ACHN (cell line): ENCODE measurements at regions not wholly inside any gene's neighbourhood (a gene's known extent, or its start where the extent isn't known, plus 50 kb on each side); places are given as distances from the start of the nearest gene placed in this dataset.
A peak's percentile ranks its signal among the peaks of the same experiment; 100 is the strongest.

Experiments
- DNase-seq: peaks from one replicate; pipeline ENCODE4 v3.0.0-alpha.2; 2015
- in situ Hi-C: cut with HindIII; loops from 2 replicates; pipeline ENCODE4 v1.10.0; 2017; ENCODE audit warnings: low sequenced_read_pairs, low pct_ligation_motif_present, low pct_unique_long_range_greater_than_20kb

DNA sequence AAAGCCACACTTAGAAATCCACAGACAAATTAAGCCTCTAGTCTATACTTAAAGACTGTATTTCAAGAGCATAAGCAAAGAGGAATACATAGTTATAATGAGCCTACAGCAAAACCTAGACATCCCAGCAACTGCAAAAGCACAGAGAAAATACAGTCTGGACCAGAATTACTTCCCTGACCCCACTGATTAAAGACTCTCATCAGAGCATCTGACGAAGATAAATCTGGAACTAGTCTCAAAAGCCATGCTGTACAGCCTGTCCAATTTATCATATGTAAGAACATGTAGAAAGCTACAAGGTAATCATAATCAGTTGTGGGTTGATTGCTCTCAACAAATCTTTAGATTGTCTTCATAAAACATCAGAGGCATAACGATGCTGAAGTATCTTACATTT lies 285.1 kb upstream of the CAND1 start:
- in situ Hi-C loops: no loop called here
- no peak for DNase-seq

DNA sequence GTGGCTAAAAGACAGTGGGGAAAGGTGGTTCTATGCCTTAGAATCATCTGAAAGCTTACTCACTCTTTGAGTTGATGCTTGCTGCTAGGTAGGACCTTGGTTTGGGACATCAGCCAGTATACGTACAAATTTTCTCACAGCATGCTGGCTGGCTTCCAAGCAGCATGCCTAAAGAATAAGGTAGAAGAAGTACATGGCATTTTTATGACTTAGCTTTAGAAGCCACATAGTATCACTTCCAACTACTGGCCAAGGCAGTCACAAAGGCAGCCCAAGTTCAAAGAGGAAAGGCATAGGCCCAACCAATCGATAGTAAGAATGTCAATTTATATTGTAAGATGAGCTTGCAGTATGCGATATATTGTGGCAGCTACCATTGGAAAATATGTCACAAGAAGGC lies 284.2 kb upstream of the CAND1 start:
- no peak for DNase-seq
- in situ Hi-C loops: no loop called here

DNA sequence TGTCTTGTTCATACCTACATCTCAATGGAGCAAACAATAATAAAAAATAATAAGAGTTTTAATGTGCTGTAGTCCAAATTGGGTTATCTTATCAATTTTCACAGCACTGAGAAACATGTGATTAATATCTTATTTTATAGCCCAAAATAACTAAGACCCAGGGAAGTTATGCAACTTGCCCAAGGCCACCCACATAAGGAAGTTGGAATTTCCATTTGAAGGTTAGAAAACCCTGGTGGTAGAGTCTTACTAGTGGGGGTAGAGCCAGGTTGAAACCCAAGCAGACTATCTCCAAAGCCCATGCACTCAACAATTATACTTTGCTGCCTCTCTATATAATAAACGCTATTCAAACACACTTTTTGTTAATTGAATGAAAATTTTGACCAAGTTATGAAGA lies 270.0 kb upstream of the CAND1 start:
- in situ Hi-C loops: no loop called here
- no peak for DNase-seq

DNA sequence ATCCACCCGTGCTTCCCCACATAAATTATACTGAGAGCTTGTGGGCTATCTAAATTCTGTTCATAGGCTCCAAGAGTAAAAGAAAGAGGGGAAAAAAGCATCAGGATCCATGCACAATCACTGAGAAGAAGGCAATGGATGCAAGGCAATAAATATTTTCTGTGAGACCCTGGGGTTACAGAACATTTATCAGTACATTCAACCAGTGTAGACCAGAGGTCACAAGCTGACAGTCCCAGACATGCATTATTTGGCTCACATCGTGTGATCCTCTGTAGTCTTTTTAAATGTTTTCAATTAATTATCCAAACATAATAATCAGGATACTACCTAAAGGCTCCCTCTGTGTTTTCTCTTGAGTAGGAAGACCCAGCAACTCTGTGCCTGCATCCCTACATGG lies 267.9 kb upstream of the CAND1 start:
- in situ Hi-C loops: no loop called here
- DNase-seq: no peak

DNA sequence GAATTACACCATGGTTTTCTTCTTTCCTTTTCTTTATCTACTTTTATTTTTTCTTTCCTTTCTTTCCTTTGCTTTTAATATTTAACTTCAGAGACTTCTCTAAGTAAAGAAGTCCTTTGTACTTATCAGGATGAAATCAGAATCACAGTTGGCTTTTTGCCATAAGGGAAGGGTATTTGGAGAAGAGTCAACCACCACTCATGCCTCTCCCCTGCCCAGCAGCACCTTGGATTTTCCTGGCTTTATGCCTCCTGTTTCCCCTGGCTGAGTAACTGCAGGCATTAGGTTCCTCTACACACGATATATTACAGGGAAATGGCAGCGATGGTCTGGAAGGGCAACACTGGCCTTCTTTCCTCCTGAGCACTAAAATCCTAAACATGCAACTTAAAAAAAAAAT lies 266.4 kb upstream of the CAND1 start:
- peak; percentile 33 for DNase-seq
- in situ Hi-C loops: no loop called here

- in situ Hi-C loops: no loop called here
- no peak for DNase-seq
Observed at GRCh38 chr12:67006610-67007009, 262.5 kb upstream of the CAND1 start.

GRCh38 chr12:67014642-67015041 lies 254.5 kb upstream of the CAND1 start:
- DNase-seq: no peak
- in situ Hi-C loops: no loop called here

GRCh38 chr12:67018105-67018504 lies 251.1 kb upstream of the CAND1 start:
- DNase-seq: no peak
- in situ Hi-C loops: no loop called here

- in situ Hi-C loops: no loop called here
- no peak for DNase-seq
Observed at GRCh38 chr12:67019070-67019469, 250.1 kb upstream of the CAND1 start.

GRCh38 chr12:67025543-67026114 lies 243.5 kb upstream of the CAND1 start:
- peak; percentile 66 for DNase-seq
- in situ Hi-C loops: no loop called here

- no peak for DNase-seq
- in situ Hi-C loops: no loop called here
Observed at GRCh38 chr12:67026487-67027246, 242.5 kb upstream of the CAND1 start.

DNA sequence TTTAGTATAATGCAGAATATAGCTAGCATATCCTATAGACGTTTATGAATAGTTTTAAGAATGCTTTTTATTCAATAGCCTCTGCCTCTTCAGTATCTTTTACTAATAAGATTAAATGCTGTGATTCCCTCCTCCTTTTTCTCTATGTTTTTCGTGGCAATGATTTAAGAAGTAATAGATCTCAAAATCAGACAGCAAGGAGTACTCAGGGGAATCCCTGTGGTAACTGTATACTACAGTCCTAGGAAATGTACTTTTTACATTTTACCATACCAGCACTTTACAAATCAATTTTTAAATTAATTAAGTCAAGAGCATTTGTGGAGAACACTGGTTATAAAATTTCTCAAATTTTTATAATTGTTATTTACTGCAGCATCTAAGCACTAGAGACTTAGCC lies 240.6 kb upstream of the CAND1 start:
- in situ Hi-C loops: no loop called here
- no peak for DNase-seq

- peak; percentile 76 for DNase-seq
- in situ Hi-C loops: no loop called here
Observed at GRCh38 chr12:67034110-67034879, 234.9 kb upstream of the CAND1 start.

DNA sequence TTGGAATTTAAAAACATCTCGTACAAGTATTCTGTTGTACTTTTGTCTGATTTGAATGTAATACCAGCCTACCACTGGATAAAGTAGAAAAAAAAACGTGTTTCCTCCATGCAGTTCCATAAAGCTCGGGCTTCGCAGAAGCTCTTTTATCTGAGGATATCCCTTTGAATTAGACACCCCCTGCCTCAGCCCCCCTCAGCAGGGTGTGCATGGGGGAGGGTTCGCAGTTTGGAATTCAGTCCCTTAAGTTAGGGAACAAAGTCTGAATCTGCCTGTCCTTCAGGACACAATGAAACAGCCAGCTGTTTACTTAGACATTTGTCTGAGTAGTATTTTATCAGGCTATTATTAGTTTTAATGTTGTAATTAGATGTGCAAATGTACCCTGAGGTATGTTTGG lies 234.0 kb upstream of the CAND1 start:
- in situ Hi-C loops: no loop called here
- DNase-seq: no peak

DNA sequence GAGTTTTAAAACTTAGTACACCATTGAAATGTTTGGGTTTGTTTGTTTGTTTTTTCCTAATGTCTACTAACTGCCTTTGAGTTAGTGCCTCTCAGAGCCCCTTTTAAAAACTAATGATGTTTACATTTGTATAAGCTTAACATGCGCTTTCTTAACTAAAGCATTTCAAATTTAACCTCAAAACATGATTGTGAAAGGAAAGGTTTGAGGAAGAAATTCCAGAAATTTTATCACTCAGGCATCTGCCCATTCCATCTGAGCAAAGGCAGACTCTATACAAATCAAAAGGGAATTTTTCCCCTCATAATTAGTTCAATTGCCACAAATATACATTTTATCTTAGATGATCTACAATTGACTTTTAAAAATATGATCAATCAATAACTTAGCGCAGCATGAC lies 230.7 kb upstream of the CAND1 start:
- DNase-seq: no peak
- in situ Hi-C loops: no loop called here

- in situ Hi-C loops: no loop called here
Observed at GRCh38 chr12:67039995-67040860, 228.9 kb upstream of the CAND1 start.

GRCh38 chr12:67040861-67041137 lies 228.4 kb upstream of the CAND1 start:
- no peak for DNase-seq
- in situ Hi-C loops: no loop called here

More at GRCh38 chr12:67039995-67040860, 228.9 kb upstream of the CAND1 start:
- no peak for DNase-seq

- peak; percentile 76 for DNase-seq
- in situ Hi-C loops: no loop called here
Observed at GRCh38 chr12:67042697-67043131, 226.4 kb upstream of the CAND1 start.

DNA sequence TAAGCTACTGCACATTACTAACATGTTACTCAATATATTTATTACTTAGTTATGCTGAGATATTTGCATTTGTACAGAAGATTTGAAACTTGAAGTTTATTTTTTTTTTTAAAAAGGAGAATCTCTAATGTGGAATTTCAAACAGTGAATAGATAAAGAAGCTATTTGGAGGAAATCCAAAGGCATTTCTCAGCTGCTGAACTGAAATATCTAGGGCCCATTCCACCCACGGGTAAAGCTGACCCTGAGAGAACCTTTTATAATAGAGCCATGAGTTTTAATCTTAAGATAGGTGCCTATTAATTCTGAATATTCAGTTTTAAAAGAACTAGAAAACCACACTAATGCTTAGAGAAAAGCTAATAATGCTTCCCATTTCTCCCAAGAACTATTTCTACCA lies 225.4 kb upstream of the CAND1 start:
- in situ Hi-C loops: no loop called here
- DNase-seq: no peak
